ENCODE measurements at regions not wholly inside any gene's neighbourhood (a gene's known extent, or its start where the extent isn't known, plus 50 kb on each side); places are given as distances from the start of the nearest gene placed in this dataset.

DNA sequence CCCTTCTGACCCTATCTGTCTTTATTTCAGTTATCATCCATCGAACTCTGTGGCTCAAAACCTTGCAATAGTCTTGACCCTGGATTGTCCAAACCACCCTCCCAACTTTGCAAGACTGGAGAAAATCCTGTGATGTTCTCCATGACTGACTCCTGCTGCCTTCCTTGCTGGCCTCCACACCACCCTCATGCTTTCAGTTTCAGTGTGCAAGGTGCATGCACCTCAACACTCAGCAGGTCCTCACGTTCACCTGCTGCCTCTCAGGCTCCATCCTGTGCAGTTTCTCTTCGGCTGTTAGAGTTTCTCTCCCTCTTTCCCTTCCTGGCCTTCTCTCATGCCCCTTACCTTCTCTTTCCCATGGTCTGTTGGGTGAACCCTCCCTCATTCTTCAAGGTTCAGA, 59.4 kb upstream of the ASIC2 start:
- H3K56ac ChIP-seq (ENCODE audit: extremely low read depth, insufficient read depth, low read length) = no peak overlapping the region
- no peak overlapping the region for H3K4ac ChIP-seq (ENCODE audit: low read depth, low read length)
- no peak overlapping the region for H2BK15ac ChIP-seq (ENCODE audit: low read depth, low read length)
- H3K4me1 ChIP-seq (ENCODE audit: control insufficient read depth, insufficient read depth, low read length) = no peaks in the 10 kb centered on the region
- no peaks in the 10 kb centered on the region for H3K36me3 ChIP-seq (ENCODE audit: control insufficient read depth, insufficient read depth, low read length)
- ATAC-seq (ENCODE audit: low read depth) (no peak), DNase-seq (no peak)
- no peaks in the 10 kb centered on the region for H3K9me1 ChIP-seq (ENCODE audit: insufficient read depth, low read length)
- no peak overlapping the region for H4K91ac ChIP-seq (ENCODE audit: insufficient read depth, low read depth, low read length)
- TF ChIP-seq, protein P1, sequence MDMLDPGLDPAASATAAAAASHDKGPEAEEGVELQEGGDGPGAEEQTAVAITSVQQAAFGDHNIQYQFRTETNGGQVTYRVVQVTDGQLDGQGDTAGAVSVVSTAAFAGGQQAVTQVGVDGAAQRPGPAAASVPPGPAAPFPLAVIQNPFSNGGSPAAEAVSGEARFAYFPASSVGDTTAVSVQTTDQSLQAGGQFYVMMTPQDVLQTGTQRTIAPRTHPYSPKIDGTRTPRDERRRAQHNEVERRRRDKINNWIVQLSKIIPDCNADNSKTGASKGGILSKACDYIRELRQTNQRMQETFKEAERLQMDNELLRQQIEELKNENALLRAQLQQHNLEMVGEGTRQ (IDR thresholded peaks at IDR 0.05; ENCODE audit: low read depth, low read length) = no peak
- TF ChIP-seq CHD1 (IDR thresholded peaks at IDR 0.05; ENCODE audit: low read depth, low read length) = no peak
- no peak for TF ChIP-seq RAD21 (IDR thresholded peaks at IDR 0.05; ENCODE audit: low read length)
- no peak for TF ChIP-seq BHLHE40 (IDR thresholded peaks at IDR 0.05; ENCODE audit: low read depth, low read length)
- no peak for TF ChIP-seq NFE2L2 (IDR thresholded peaks at IDR 0.05; ENCODE audit: low read depth, low read length)
- TF ChIP-seq CEBPB (IDR thresholded peaks at IDR 0.05; ENCODE audit: low read depth, low read length) = no peak
- no peak for TF ChIP-seq RFX5 (IDR thresholded peaks at IDR 0.05; ENCODE audit: low read depth, low read length)
- TF ChIP-seq MAZ (IDR thresholded peaks at IDR 0.05; ENCODE audit: borderline replicate concordance, low read depth, low read length) = no peak
- no peak for TF ChIP-seq SMC3 (IDR thresholded peaks at IDR 0.05; ENCODE audit: low read depth, low read length)
- H2AK5ac ChIP-seq (ENCODE audit: low read depth, low read length) = no peak overlapping the region
- no peaks in the 10 kb centered on the region for H4K20me1 ChIP-seq (ENCODE audit: insufficient read depth, low read length)
- no peak overlapping the region for H4K5ac ChIP-seq (ENCODE audit: low read depth, low read length)
- no TSS peak for BruUV-seq (replicated peaks)
- H4K8ac ChIP-seq (ENCODE audit: low read depth in 2 of 2, low read length in 2 of 2) = no peak overlapping the region
- no peak overlapping the region for H3K4me2 ChIP-seq (ENCODE audit: low read depth, low read length)
- WGBS, 2 experiments (ENCODE audit: extremely low coverage in 2 of 2, insufficient read length in 1 of 2) = 0% methylated on average over 1 of the region's 3 CpGs; no CpG with 5 or more reads in 1 of the 2 experiments
- no peak overlapping the region for H2BK5ac ChIP-seq (ENCODE audit: low read depth, low read length, poor library complexity, severe bottlenecking)
- no peak overlapping the region for H3K9ac ChIP-seq (ENCODE audit: low read depth, low read length)
- H2BK20ac ChIP-seq (ENCODE audit: low read depth, low read length) = no peak overlapping the region
- no peaks in the 10 kb centered on the region for H3K9me3 ChIP-seq (ENCODE audit: control insufficient read depth, insufficient read depth, low read length)
- ChIA-PET POLR2A (ENCODE audit: unreplicated experiment) (no interaction called here), CTCF (no interaction called here)
- no peak overlapping the region for H2AK9ac ChIP-seq (replicated peaks; ENCODE audit: low read depth, low read length, poor library complexity)
- no peaks in the 10 kb centered on the region for H3K79me1 ChIP-seq (ENCODE audit: low read depth in 1 of 2, low read length in 2 of 2)
- no peak overlapping the region for H2BK120ac ChIP-seq (ENCODE audit: low read depth, low read length)
- H3K27me3 ChIP-seq (ENCODE audit: control insufficient read depth, insufficient read depth, low read length) = no peaks in the 10 kb centered on the region
- dilution Hi-C loops (cut with HindIII; ENCODE audit: low sequenced_read_pairs, unreplicated experiment) (no loop called here), intact Hi-C loops (cut with micrococcal nuclease) (no loop called here), in situ Hi-C loops (cut with MboI; ENCODE audit: low sequenced_read_pairs) (no loop called here)
- no peak overlapping the region for H3K27ac ChIP-seq (ENCODE audit: insufficient read depth, low read length)
- H2AFZ ChIP-seq (replicated peaks; ENCODE audit: low read length, poor library complexity) = no peak overlapping the region
- H3K23ac ChIP-seq (ENCODE audit: low read depth, low read length) = no peak overlapping the region
- H3K14ac ChIP-seq (replicated peaks; ENCODE audit: low read depth, low read length) = no peak overlapping the region
- H3K4me3 ChIP-seq (ENCODE audit: insufficient read depth, low read depth, low read length) = no peak overlapping the region
- H3K18ac ChIP-seq (ENCODE audit: low read depth, low read length) = no peak overlapping the region

All from IMR-90 (cell line).